ENCODE measurements at regions not wholly inside any gene's neighbourhood (a gene's known extent, or its start where the extent isn't known, plus 50 kb on each side); places are given as distances from the start of the nearest gene placed in this dataset.
A peak's percentile ranks its signal among the peaks of the same experiment; 100 is the strongest.

GRCh38 chr6:15058200-15059061 lies 187.4 kb upstream of the JARID2 start:
- DNase-seq: no peak

DNA sequence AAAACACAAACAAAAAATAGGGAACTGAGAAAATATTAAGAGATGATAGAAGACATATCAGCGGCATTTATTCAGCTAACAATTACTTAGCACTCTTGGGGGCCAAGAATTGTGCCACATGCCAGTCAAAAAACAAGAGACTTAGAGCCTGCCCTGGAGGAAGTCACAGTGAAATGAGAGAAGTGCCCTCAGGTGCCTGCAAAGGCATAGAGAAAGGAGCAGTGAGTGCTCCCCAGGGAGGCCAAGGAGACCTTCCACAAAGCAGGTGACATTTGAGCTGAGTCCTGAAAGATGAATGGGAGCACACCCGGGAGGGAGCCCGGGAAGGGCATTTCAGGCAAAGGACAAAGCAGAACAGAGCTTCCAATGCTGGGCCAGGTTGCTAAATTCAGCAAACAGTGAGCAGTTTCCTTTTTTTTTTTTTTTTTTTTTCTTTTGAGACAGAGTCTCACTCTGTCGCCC lies 184.7 kb upstream of the JARID2 start:
- DNase-seq: no peak

DNA sequence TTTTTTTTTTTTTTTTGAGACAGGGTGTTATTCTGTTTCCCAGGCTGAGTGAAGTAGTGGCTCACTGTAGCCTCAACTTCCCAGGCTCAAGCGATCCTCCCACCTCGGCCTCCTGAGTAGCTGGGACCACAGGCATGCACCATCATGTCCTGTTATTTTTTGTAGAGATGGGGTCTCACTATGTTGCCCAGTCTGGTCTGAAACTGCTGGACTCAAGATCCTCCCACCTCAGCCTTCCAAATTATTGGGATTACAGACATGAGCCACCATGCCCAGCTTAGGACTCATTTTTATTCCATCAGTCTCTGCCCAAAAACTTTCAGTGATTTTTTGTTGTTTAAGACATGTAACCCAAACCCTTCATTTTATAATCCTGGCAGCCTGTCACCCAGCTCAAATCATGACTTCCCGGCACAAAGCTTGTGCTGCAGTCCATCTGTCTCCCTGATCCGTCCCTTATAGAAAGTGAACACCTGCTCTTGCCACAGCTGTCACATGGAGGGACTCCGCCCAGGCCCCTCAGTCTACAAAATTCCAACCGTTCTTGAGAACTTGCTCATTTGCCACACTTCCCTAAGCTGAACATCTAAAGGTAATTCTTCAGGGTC lies 183.9 kb upstream of the JARID2 start:
- DNase-seq: no peak

DNA sequence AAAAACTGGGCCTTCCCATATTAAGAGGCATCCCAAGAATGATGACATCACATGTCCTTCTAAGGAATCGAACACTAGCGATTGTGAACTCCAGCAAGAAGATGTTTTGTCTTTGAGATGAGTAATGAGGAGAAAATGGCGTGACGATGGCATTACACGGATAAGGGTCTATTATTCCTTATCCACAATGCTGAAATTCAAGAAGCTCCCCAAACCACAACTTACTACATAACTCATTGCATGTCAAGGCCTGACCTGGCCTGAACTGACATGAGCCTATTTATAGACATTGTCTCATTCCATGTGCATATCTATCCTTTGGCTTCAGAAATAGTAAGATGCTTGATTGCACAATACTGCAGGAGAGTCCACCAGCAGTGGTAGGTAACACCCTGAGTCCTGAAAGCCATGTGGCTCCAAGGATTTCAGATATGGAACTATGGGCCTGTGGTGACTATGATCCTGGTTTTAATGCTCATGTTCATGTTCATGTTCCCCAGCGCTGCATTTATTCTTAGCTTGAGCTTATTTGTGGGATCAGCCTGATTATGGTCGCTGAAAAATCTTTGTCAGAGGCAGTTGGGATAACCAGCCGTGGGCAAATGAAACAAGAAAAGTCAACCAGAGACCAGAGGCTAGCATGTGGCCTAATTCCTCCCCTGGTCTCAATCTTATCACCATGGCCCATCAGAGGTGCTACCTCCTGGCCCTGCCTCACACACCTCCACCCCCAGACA lies 183.2 kb upstream of the JARID2 start:
- DNase-seq: peak; percentile 34

- no peak for DNase-seq
Measured at GRCh38 chr6:15063253-15063853, 182.5 kb upstream of the JARID2 start.

DNA sequence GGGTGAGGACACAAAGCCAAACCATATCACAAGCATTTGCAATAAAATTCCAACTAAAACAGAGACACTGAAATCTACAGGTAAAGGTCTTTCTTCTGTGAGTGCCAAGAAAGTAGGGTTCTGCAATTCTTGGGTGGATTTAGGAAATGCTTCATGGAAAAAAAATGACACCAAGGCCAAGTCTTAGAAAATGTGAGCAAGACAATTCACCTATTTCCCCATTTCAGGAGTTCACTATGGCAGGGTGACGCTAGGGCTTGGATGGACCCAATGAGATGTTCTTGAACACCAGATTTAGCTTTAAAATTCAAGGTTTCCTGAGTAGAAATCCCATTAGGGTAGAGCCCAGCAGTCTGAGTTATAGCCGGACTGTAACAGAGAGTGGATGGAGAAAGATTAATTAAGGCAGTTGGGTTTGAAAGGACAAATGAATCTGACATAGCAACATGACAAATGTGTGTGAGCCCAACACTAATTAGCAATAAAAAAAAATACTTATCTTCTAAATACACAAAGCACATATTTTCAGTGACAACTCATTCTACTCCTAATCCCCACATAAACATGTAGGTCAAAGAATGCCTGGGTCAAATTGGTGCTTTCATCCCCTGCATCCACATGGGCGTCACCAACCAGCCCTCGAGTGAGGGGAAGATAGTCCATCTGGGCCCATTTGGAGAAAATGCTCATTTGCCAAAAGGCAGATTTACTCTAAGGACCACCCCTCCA lies 180.4 kb upstream of the JARID2 start:
- DNase-seq: no peak

GRCh38 chr6:15066089-15066758 lies 179.6 kb upstream of the JARID2 start:
- no peak for DNase-seq

DNA sequence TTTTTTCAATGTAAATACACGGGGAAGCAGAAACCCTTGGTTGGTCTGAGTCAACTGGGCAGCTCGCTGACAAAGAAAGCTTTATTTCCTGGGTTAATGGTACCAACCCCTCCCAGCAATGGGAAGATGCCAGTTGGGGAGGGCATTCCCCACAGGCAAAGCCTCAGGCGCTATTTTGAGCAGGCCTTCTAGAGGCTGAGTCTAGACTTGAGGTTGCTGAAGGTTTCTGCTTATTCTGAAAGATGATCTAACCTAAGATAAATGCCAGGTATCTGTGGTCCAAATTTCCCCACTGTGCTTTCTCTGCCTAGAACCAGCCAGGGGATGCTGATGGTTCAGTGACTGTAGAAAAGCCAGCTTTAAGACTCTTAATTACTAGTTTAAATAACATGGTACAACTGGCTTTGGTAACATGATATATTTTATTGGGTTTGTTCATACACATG lies 172.5 kb upstream of the JARID2 start:
- no peak for DNase-seq

DNA sequence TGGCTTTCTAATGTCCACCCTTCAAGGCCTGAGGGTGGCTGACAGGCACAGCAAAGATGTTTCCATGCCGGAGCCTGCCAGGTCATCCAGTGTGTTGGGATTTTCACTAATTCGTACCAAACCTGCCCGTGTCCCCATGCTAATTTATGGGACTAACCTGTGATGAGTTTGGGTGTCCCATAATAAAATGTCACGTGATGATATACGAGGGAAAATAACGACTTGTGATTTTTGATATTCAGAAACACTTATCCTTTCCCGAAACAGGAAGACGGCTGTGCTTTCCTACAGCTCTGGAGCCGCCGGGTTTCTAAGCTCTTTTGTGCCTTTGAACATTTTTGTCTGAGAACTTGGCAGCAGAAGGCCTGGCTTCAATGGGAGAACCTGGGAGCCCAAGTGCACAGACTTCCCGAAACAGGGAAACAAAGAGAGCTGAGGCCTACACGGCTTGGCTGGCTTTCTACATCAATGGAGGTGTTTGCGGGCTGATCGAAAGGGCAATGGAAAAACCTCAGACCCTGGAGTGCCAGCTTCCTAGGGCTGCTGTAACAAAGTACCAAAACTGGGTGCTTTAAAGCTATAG lies 171.9 kb upstream of the JARID2 start:
- no peak for DNase-seq

GRCh38 chr6:15074806-15075205 lies 171.1 kb upstream of the JARID2 start:
- no peak for DNase-seq

DNA sequence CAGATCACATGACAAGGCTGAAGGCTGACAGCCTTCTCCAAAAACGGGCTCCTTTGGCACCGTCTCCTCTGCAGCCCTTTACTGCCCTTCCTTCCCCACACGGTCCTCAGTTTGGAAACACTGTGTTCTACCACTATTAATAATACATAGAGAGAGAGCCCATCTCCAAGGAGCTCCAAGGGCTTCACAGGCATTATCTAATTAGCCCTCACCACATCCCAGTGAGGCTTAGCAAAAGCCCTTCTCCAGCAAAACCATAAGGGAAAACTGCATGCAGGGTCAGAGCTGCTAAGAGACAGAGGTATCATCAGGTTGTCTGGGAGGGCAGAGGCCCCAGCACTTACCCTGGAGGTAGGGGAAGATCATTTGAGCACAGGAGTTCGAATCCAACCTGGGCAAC lies 169.3 kb upstream of the JARID2 start:
- peak; percentile 18 for DNase-seq

- no peak for DNase-seq
Measured at GRCh38 chr6:15077006-15077405, 168.9 kb upstream of the JARID2 start.

- DNase-seq: peak; percentile 29
Measured at GRCh38 chr6:15077961-15078360, 167.9 kb upstream of the JARID2 start.

- DNase-seq: no peak
Measured at GRCh38 chr6:15079288-15079817, 166.5 kb upstream of the JARID2 start.

DNA sequence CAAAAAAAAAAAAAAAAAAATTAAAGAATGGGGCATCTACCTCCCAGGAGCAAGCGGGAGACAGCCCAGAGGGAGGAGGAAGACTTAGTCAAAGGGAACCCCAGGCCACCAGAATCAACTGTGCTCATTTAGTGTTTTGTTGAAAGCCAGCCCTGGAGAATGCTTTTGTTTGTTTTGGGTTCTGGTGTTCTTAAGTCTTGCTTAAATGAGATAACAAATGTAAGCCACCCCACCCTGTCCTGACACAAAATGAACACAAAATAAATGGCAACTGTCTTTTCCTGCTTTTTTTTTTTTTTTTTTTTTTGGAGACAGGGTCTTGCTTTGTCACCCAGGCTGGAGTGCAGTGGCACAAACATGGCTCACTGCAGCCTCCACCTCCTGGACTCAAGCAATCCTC lies 165.0 kb upstream of the JARID2 start:
- DNase-seq: no peak

DNA sequence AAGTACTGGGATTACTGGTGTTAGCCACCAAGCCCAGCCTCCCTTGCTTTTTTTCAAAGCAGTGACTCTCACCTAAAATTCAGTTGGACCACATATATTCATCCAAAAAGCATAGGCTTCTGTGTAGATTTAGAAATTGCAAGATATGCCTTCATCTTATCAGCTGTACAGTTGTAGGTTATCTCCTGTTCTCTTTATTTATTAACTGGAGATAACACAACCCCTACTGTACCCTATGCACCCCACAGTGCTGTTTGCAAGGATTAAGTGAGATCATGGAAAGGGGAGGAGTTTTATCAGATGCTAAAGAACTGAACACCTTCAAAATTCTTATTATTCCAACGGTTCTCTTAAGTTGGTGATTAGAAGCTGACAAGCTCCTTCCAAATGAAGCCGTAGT lies 164.4 kb upstream of the JARID2 start:
- DNase-seq: no peak

- DNase-seq: no peak
Measured at GRCh38 chr6:15082708-15083107, 163.2 kb upstream of the JARID2 start.

- DNase-seq: no peak
Measured at GRCh38 chr6:15086348-15087158, 159.3 kb upstream of the JARID2 start.

DNA sequence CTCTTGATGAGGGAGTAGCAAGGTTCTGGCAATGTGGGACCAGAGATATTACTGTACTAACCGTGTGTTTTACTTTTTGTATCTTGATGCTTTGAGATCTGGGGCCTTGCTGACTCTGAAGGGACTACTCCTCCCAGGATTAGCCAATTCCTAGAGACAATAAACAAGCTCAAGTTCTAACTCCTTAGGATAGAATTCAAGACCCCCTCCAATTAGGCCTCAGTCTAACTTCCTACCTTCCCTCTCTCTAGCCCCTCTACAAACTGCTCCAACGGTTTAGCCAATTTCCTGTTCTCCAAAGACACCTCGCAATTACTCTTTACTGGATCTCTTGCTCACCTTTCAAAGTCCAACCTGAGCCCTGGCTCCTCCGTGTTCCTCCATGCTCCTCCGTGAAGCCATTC lies 158.7 kb upstream of the JARID2 start:
- no peak for DNase-seq

GRCh38 chr6:15088904-15089568 lies 156.8 kb upstream of the JARID2 start:
- DNase-seq: peak; percentile 16

Data from eye (tissue), 1 donor.